ENCODE measurements at regions not wholly inside any gene's neighbourhood (a gene's known extent, or its start where the extent isn't known, plus 50 kb on each side); places are given as distances from the start of the nearest gene placed in this dataset.

- Mint-ChIP-seq H3K4me1 (no peaks in the 10 kb centered on the region), H3K36me3 (no peaks in the 10 kb centered on the region), H3K4me3 (no peak overlapping the region), H3K27me3 (ENCODE audit: low read depth) (no peaks in the 10 kb centered on the region), H3K9me3 (no peaks in the 10 kb centered on the region), H3K27ac (no peak overlapping the region)
- ChIA-PET CTCF (no interaction called here), POLR2A (no interaction called here)
- no peak for TF ChIP-seq CTCF (IDR thresholded peaks at IDR 0.05)
- no peak for ATAC-seq
- no peak for DNase-seq (ENCODE audit: low spot score)
Measured at GRCh38 chr7:18306696-18307095, 188.9 kb upstream of the HDAC9 start.

DNA sequence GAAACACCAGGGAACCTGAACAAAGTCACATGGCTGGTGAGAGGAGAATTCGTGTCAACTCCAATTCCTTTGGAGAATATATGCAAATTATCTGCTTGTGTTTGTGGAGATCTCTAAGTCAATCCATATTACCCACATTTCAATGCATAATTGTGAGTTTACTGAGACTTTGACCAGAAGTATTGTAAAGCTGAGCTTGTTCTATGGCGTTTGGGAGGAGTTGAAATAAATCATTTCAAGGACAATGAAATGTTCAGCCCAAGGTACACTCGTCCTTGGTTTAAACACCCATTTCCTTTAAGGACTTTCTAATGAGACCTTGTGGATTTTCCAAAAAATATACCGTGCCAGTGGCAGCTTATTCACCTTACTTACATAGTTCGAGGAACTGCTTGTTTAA lies 186.6 kb upstream of the HDAC9 start:
- no peaks in the 10 kb centered on the region for H3K36me3 Mint-ChIP-seq
- POLR2A ChIA-PET, result no interaction called here

GRCh38 chr7:18312482-18312881 lies 183.1 kb upstream of the HDAC9 start:
- no peak for ATAC-seq
- ChIA-PET CTCF (interaction anchor here (1.6 kb wide), 1 partner anchor 9 kb away, joined by 5 read pairs; no protein-coding TSS in a partner anchor), POLR2A (no interaction called here)
- H3K27ac Mint-ChIP-seq, result no peak overlapping the region
- H3K4me1 Mint-ChIP-seq, result peaks cover 2% of the 10 kb centered on the region
- TF ChIP-seq FOXP4 (CRISPR knock-in tag; IDR thresholded peaks at IDR 0.05), result no peak
- TF ChIP-seq E2F1 (CRISPR knock-in tag; IDR thresholded peaks at IDR 0.05), result no peak
- TF ChIP-seq OVOL2 (CRISPR knock-in tag; IDR thresholded peaks at IDR 0.05; ENCODE audit: borderline replicate concordance), result no peak
- no peak for DNase-seq (ENCODE audit: low spot score)
- no peaks in the 10 kb centered on the region for H3K27me3 Mint-ChIP-seq (ENCODE audit: low read depth)
- no peaks in the 10 kb centered on the region for H3K36me3 Mint-ChIP-seq
- no peaks in the 10 kb centered on the region for H3K9me3 Mint-ChIP-seq
- H3K4me3 Mint-ChIP-seq, result no peak overlapping the region

More for the DNA sequence above, 186.6 kb upstream of the HDAC9 start:
- DNase-seq (ENCODE audit: low spot score) (no peak), ATAC-seq (no peak)
- Mint-ChIP-seq H3K4me1 (no peaks in the 10 kb centered on the region), H3K27ac (no peak overlapping the region), H3K27me3 (ENCODE audit: low read depth) (no peaks in the 10 kb centered on the region), H3K4me3 (no peak overlapping the region), H3K9me3 (no peaks in the 10 kb centered on the region)
- TF ChIP-seq ZBTB21 (CRISPR knock-in tag; IDR thresholded peaks at IDR 0.05; ENCODE audit: borderline replicate concordance), result no peak
- TF ChIP-seq ZNF425 (CRISPR knock-in tag; conservative IDR thresholded peaks at IDR 0.05), result no peak
- CTCF ChIA-PET, result no interaction called here

DNA sequence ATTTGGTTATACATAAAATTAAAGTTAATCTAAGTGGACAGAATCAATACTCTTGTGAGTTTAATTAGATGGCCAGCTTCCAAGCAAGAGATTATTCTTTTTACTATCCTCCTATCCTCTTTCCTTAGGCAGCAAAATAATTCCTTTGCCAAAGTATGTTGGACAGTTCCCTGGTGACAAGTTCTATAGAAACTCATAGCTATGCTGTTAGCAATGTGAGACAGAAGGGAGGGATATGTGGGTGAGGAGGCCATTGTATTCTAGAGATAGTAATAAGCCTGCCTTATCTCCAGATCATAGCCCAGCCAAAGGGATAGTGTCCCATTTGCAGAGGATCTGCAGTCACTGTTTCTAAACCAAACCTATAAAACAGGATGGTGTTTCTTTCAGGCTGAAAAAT lies 181.6 kb upstream of the HDAC9 start:
- Mint-ChIP-seq H3K4me1 (peaks cover 17% of the 10 kb centered on the region), H3K36me3 (no peaks in the 10 kb centered on the region), H3K9me3 (no peaks in the 10 kb centered on the region), H3K27ac (no peak overlapping the region), H3K4me3 (no peak overlapping the region), H3K27me3 (ENCODE audit: low read depth) (no peaks in the 10 kb centered on the region)
- no peak for DNase-seq (ENCODE audit: low spot score)
- ChIA-PET CTCF (no interaction called here), POLR2A (no interaction called here)
- no peak for ATAC-seq
- TF ChIP-seq ZNF512 (CRISPR knock-in tag; IDR thresholded peaks at IDR 0.05; ENCODE audit: borderline replicate concordance), result no peak
- TF ChIP-seq, protein P1, sequence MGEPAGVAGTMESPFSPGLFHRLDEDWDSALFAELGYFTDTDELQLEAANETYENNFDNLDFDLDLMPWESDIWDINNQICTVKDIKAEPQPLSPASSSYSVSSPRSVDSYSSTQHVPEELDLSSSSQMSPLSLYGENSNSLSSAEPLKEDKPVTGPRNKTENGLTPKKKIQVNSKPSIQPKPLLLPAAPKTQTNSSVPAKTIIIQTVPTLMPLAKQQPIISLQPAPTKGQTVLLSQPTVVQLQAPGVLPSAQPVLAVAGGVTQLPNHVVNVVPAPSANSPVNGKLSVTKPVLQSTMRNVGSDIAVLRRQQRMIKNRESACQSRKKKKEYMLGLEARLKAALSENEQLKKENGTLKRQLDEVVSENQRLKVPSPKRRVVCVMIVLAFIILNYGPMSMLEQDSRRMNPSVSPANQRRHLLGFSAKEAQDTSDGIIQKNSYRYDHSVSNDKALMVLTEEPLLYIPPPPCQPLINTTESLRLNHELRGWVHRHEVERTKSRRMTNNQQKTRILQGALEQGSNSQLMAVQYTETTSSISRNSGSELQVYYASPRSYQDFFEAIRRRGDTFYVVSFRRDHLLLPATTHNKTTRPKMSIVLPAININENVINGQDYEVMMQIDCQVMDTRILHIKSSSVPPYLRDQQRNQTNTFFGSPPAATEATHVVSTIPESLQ (CRISPR knock-in tag; IDR thresholded peaks at IDR 0.05), result no peak
- TF ChIP-seq CTCF (IDR thresholded peaks at IDR 0.05), result no peak
- TF ChIP-seq ZNF121 (CRISPR knock-in tag; IDR thresholded peaks at IDR 0.05), result no peak
- no peak for TF ChIP-seq TEAD4 (CRISPR knock-in tag; IDR thresholded peaks at IDR 0.05)
- no peak for TF ChIP-seq NFE2L1 (CRISPR knock-in tag; IDR thresholded peaks at IDR 0.05)
- TF ChIP-seq FOXP4 (CRISPR knock-in tag; IDR thresholded peaks at IDR 0.05), result no peak
- no peak for TF ChIP-seq NFYB (CRISPR knock-in tag; conservative IDR thresholded peaks at IDR 0.05; ENCODE audit: low read depth)
- TF ChIP-seq NFATC4 (CRISPR knock-in tag; IDR thresholded peaks at IDR 0.05), result no peak
